HG02759 (cell line): ENCODE measurements at regions not wholly inside any gene's neighbourhood (a gene's known extent, or its start where the extent isn't known, plus 50 kb on each side); places are given as distances from the start of the nearest gene placed in this dataset.

ENCODE experiments used
- ATAC-seq: cut with Tn5 transposase; IDR thresholded peaks from one replicate; pipeline ENCODE4 v1.9.1; 2021; ENCODE audit warnings: mild to moderate bottlenecking, moderate library complexity; ENCODE audit not compliant: unreplicated experiment

- ATAC-seq = no peak
Measured at GRCh38 chrX:39971760-39972159, 126.0 kb downstream of the BCOR start.

DNA sequence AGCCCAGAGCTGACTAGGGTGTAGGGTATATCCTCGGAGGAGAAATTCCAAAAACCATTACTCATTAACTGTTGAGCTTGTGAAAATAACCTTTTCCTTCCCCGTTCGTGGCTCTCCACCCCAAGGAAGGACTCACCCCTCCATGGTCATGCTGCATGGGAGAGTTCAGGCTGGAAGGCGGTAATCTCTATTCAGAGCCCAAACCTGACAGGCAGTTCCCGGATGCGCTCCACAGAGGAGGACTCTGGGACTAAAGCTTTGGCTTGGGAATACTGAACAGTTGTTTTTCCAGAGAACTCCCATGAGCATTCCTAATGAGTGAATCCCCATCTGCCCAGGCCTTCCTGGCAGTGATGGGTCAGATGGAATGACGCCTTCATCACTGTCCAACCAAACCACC lies 125.4 kb downstream of the BCOR start:
- ATAC-seq = no peak

GRCh38 chrX:39973810-39974209 lies 123.9 kb downstream of the BCOR start:
- ATAC-seq = no peak

DNA sequence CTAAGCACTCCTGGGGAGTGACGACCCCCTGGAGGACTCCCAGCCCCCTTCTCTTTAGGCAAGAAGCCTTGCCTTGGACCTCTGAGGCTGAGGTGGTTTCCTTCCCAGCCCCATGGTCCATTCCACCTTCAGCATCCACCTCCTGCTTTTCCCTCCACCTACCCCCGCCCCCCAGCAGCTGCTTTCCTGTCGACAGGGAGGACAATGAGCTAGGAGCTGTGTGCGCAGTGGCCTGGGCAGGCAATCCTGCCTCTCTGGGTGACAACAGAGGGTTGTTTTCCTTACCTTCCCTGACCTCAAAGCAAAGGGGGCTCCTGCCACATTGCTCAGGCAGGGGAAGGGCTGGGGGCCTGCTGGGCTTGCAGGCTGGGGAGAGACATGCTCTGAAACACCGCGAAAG lies 123.5 kb downstream of the BCOR start:
- ATAC-seq = no peak

- no peak for ATAC-seq
Measured at GRCh38 chrX:39975101-39975925, 122.4 kb downstream of the BCOR start.

- no peak for ATAC-seq
Measured at GRCh38 chrX:39981946-39982345, 115.8 kb downstream of the BCOR start.

GRCh38 chrX:39982948-39983347 lies 114.8 kb downstream of the BCOR start:
- no peak for ATAC-seq

DNA sequence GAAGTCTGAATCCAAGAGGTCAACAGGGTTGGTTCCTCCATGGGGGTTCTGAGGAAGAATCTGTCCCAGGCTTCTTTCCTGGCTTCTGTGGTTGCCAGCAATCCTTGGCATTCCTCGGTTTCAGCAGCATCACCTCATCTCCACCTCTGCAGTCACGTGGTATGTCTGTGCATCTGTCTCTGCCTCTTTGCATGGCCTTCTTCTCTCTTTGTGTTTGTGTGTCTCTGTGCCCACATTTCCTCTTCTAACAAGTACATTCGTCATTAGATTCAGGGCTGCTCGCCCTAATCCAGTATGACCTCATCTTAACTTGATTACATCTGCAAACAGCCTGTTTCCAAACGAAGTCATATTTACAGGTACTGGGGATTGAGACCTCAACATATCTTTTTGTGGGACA lies 114.0 kb downstream of the BCOR start:
- no peak for ATAC-seq

GRCh38 chrX:39984191-39984956 lies 113.4 kb downstream of the BCOR start:
- ATAC-seq = no peak

DNA sequence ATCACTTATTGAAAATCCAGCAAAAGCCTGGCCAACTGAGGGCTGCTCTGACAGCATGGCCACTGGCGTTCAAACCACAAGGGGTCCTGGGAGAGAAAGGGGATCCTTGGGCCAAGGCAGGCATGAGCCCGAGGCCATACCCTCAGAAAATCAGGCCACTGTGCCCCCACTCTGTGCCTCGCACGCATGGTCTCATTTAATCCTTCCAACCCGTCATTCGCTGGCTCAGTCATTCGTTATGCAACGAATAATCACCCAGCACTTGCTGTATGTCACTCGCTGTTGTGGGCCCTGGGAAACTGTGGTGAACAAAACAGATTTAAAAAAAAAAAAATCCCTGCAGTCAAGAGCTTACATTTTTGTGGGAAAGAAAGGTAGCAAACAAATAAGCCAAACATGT lies 112.7 kb downstream of the BCOR start:
- no peak for ATAC-seq

- ATAC-seq = no peak
Measured at GRCh38 chrX:39985551-39985950, 112.2 kb downstream of the BCOR start.

- ATAC-seq = no peak
Measured at GRCh38 chrX:39988496-39988895, 109.3 kb downstream of the BCOR start.

DNA sequence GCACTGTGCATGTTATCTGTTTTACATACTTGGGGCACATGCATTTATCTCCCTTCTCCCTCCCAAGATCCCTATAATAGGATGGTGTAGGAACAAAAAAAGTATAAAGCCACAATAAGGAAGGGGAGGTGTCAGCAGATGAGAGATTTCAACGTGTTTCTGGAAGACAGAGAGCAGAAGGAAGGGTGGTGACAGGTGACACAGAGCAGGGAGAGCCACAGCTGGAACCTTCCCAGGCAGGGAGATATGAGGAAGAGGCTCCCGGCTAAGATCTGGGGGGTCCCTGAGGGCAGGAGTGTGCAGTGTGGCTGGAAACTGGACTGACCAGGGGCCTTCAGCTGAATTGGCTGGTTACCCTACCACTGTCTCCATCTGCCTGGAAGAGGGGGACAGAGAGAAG lies 107.4 kb downstream of the BCOR start:
- ATAC-seq = no peak

- no peak for ATAC-seq
Measured at GRCh38 chrX:39992300-39992699, 105.5 kb downstream of the BCOR start.

DNA sequence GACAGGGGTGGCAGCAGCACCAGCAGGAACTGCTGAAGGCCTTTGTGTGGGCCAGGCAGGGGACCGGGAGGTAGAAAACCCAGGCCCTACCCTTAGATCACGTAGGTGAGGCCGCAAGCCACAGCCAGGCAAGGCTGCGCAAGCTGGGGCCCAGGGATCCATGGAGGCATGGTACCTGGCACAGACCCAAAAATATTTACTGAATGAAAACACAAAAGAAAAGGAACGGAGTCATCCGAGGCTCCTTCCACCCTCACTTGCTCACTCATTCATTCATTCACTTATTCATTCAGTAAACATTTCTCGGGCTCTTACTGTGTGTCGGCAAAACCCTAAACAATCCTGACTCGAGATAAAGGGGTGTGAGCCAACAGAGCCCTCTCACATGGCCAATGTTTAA lies 102.3 kb downstream of the BCOR start:
- no peak for ATAC-seq

DNA sequence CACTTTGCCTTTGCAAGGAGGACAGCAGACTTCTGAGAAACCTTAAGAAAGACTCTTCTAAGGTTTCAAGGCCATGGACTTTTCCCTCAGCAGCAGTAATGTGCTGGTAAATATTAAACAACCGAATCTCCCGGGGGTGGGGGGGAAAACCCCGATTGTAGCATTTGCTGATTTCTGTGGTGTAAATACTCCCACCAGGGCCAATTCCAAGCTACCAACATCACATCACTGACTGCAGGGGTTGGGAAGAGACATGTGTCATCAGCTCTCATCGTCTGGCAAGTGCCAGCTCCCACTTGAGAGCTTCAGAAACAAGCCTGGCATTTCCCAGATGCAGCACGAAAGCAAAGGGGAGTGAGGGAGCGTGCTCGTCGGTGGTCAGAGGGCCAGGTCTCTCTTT lies 101.2 kb downstream of the BCOR start:
- no peak for ATAC-seq

DNA sequence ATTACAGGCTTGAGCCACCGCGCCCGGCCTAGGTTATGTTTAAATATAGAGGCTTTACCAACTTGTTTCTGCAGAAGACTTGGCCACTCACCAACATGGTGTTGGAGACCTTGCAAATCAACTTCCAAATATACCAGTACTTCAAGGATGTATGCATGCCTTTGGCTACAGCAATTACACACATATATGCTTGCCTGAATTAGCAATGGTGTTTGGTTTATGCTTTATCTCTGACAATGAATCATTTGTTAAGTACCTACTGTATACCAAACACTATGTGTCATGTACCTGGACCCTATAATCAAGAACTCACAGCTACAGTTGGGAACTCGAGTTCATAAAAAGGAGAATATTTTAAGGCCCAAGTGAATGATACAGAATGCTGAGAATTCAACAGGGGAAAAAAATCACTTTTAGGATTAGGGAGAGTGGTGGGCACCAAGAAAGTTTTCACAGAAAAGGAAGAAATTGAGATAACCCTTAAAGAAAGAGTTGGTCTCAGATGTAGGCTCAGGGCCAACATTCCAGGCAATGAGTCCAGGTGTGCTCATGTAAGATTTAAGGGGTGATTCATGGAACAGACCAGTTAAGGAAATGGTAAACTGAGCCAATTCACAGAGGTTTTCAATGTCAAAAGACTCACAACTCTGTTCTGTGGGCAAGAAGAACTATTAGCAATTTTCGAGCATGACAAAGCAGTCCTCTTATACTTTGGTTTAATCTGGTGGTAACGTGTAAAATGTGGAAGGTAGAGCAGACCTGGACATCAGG lies 98.9 kb downstream of the BCOR start:
- no peak for ATAC-seq
